Head of caudate nucleus (tissue), 42 donors: ENCODE measurements at regions not wholly inside any gene's neighbourhood (a gene's known extent, or its start where the extent isn't known, plus 50 kb on each side); places are given as distances from the start of the nearest gene placed in this dataset.

ENCODE experiments used
- DNase-seq, 42 donors: peaks; one replicate each; pipeline versions ENCODE4 v3.0.0 to v3.0.0-alpha.2; 2020 to 2021; ENCODE audit warnings: mixed read lengths in 7 of 42
- intact Hi-C: fragments of 100-400 bp; cut with DNase I; formaldehyde crosslinking; loops from one replicate; pipeline ENCODE4 v1.15.0; 2022

DNA sequence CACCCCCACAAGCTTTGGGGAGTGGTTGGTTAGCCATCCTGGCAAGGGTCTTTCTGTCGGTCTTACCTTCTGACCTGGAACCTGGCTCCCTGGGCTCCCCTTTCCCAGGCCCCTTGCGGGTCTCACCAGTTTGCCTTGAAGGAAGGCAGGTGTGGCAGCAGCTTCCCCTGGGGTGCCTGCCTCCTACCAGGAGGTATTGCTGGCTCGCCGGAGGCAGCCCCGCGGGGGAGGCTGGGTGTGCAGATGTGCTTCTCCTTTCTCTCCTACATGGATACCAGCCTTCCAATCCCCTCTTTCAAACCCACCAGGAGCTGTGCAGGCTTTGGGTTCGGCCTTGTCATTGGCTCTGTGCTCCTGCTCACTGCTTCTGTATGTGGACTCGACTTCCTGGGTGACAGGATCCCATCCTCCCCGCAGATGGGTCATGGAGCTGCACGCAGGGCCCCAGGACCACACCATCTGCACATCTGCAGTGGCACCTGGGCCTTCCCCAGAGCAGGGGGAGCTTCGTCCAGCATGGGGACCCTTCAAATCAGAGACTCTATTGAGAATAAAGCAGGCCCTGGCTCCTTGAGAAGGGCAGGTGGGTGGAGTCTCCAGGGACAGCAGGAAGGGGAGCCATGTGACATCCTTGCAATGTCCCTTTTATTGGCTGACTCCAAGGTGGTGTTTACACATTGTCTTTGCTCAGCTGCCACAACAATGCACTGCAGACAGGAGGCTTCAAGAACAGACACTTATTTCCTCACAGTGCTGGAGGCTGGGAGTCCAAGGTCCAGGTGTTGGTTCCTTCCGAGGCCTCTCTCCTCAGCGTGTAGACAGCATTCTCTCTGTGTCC, 592.0 kb downstream of the BRD1 start:
- intact Hi-C loops = no loop called here
- DNase-seq = peak in 4 of 42 donors; percentile 7 to 31 (median 18)

- DNase-seq = peak in 4 of 42 donors; percentile 3 to 28 (median 15)
- intact Hi-C loops = no loop called here
Observed at GRCh38 chr22:49234459-49234858, 593.2 kb downstream of the BRD1 start.

GRCh38 chr22:49233507-49234100, 594.1 kb downstream of the BRD1 start:
- DNase-seq = peak in 7 of 42 donors; percentile 11 to 28 (median 17)
- intact Hi-C loops = no loop called here

GRCh38 chr22:49232319-49233067, 595.2 kb downstream of the BRD1 start:
- intact Hi-C loops = no loop called here
- peak in 7 of 42 donors; percentile 3 to 40 (median 15) for DNase-seq

DNA sequence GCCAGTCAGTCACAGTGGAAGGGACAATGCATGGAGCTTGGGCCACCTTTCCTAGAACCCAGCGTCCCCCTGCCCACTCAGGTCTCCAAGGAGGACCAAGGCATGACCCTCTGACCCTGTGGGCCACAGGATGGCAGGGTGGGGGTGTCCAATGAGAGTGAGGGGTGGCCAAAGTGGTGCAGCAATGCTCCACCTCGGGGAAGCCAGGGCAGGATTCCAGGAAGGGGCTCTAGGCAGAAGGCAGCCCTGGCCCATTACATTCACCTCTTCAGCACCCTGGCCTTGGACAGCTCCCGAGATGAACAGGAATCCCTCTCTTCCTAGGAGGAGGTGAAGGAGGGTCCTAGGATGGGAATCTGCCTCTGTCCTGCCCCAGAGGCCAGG, 597.5 kb downstream of the BRD1 start:
- intact Hi-C loops = no loop called here
- peak in 8 of 42 donors; percentile 3 to 26 (median 12) for DNase-seq

GRCh38 chr22:49229483-49230193, 598.0 kb downstream of the BRD1 start:
- intact Hi-C loops = no loop called here

GRCh38 chr22:49228431-49229037, 599.1 kb downstream of the BRD1 start:
- DNase-seq = peak in 3 of 42 donors; percentile 6 to 17 (median 6)
- intact Hi-C loops = no loop called here

More at GRCh38 chr22:49229483-49230193, 598.0 kb downstream of the BRD1 start:
- DNase-seq = peak in 3 of 42 donors; percentile 1 to 6 (median 6)

GRCh38 chr22:49227670-49228069, 600.0 kb downstream of the BRD1 start:
- DNase-seq = peak in 4 of 42 donors; percentile 3 to 30 (median 6)
- intact Hi-C loops = no loop called here

DNA sequence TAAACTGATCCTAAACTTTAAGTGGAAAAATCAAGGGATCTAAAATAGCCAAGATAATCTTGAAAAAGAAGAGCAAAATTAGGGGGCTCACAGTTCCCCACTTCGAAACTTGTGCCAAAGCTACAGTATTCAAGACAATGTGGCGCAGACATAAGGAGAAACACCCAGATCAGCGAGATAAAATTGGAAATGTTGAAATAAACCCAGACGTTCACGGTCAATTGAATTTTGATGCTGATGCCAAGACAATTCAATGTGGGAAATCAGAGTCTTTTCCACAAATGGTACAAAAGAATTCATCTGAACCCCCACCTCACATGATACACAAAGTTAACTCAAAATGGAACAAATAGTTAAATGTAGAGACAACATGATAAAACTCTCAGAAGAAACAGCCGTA, 601.6 kb downstream of the BRD1 start:
- intact Hi-C loops = no loop called here
- DNase-seq = peak in 1 of 42 donors; percentile 4

- intact Hi-C loops = no loop called here
- DNase-seq = peak in 1 of 42 donors; percentile 20
Observed at GRCh38 chr22:49224243-49224642, 603.4 kb downstream of the BRD1 start.

- intact Hi-C loops = no loop called here
Observed at GRCh38 chr22:49218142-49218541, 609.5 kb downstream of the BRD1 start.

GRCh38 chr22:49216579-49216978, 611.1 kb downstream of the BRD1 start:
- intact Hi-C loops = no loop called here
- peak in 13 of 42 donors; percentile 1 to 32 (median 7) for DNase-seq

More at GRCh38 chr22:49218142-49218541, 609.5 kb downstream of the BRD1 start:
- DNase-seq = peak in 6 of 42 donors; percentile 3 to 37 (median 19)

GRCh38 chr22:49215840-49216239, 611.8 kb downstream of the BRD1 start:
- peak in 8 of 42 donors; percentile 2 to 9 (median 4) for DNase-seq
- intact Hi-C loops = no loop called here

DNA sequence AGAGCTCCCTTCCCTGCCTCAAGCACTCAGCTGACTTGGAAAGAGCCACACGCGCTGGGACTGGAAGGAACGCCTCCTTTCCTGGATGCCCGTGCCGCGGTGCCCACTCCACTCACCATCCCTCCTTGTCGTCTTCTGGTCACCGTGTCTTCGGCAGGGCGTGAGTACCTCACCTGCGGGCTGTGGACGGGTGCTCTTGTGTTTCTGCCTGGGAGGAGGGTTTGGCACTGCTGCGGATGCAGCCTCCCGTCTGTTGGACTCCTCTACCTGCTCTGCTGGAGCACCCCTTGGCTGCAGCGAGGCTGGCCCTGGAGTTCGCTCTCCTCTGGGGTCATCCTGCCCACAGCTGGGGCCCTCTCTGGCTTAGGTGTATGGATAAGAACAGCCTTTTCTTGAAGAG, 612.7 kb downstream of the BRD1 start:
- intact Hi-C loops = no loop called here
- peak in 15 of 42 donors; percentile 1 to 31 (median 6) for DNase-seq

DNA sequence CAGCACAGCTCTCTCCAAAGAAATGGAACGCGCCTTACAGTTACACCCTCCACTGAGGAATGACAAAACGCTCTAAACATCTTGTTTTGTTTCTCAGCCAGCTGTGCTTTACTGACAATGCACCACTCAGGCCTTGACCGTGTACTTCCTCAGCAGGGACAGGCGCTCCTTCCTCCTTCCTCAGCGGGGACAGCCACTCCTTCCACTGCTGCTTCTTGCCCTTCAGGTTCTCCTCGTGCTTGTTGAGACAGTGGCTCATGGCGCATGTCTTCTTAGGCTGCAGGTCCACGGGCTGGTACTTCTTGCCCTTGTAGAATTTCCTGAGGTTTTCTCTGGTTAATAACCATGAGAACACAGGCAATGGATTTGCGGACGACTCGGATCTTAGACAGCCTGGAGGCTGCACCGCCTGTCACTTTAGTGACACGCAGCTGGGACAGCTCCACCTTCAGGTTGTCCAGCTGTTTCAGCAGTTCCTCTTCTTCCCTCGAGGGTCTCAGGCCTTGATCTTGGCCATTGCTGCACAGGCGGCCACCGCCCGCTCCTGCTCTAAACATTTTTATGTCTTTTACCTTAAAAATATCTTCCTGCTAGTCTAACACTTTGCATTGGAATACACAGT, 613.8 kb downstream of the BRD1 start:
- DNase-seq = peak in 18 of 42 donors; percentile 1 to 23 (median 5)
- intact Hi-C loops = no loop called here

GRCh38 chr22:49212466-49212865, 615.2 kb downstream of the BRD1 start:
- DNase-seq = peak in 17 of 42 donors; percentile 3 to 30 (median 10)

DNA sequence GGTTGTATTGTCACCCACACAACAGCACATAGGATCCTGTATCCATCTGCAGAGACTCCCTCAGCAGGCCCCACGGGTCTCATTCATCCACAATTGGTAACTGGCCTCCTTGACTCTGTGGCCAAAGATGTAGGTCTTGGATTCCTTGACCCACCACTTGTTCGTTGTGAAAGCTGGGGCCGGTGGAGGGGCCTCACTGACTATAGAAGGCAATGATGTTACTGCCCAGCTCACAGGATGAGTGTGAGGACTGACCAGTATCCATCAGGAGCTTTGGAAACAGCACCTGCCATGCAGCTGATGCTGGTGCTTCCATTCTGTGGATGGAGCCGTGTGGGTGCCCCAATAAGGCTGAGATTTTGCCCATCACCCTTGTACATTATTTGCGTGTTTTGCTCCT, 615.7 kb downstream of the BRD1 start:
- intact Hi-C loops = no loop called here
- DNase-seq = peak in 14 of 42 donors; percentile 2 to 21 (median 6)

More at GRCh38 chr22:49212466-49212865, 615.2 kb downstream of the BRD1 start:
- intact Hi-C loops = no loop called here

DNA sequence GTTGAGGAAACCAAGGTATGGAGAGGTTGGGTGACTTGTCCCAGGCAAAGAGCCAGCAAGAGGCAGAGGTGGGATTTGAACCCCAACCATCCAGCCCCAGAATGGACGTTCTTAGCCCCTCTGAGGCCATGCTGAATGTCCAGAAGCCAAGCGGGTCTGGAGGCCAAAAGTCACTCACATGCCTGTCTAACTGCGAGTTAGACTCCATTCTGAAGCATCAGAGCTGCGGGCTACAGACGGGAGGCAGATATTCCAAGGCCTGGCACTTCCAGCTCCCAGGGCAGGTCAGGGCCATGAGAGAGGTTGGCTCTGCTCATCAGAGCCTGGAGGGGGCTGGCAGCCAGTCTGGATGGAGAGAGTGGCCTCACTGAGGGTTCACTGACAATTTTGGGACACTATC, 616.5 kb downstream of the BRD1 start:
- intact Hi-C loops = no loop called here

More for the DNA sequence above, 616.5 kb downstream of the BRD1 start:
- peak in 13 of 42 donors; percentile 1 to 27 (median 6) for DNase-seq
